Stimulated activated CD8-positive, alpha-beta memory T cell treated with anti-CD3 and anti-CD28 coated beads, Interleukin-2, amount 100 ng/mL, for 48 hours (primary cell): ENCODE measurements at regions not wholly inside any gene's neighbourhood (a gene's known extent, or its start where the extent isn't known, plus 50 kb on each side); places are given as distances from the start of the nearest gene placed in this dataset.
"Not testable (repeated sequence)": the region's sequence is repeated elsewhere in the genome, so short reads cannot be mapped to it uniquely, and the experiment has no call there.

Experiments
- DNase-seq, 2 donors: peaks; one replicate each; pipeline ENCODE4 v3.0.0-alpha.2; 2020; ENCODE audit warnings: low read depth in 2 of 2

- no peak for DNase-seq
Measured at GRCh38 chr11:35046681-35047080, 92.3 kb upstream of the CD44 start.

- no peak for DNase-seq
Measured at GRCh38 chr11:35047179-35047578, 91.8 kb upstream of the CD44 start.

DNA sequence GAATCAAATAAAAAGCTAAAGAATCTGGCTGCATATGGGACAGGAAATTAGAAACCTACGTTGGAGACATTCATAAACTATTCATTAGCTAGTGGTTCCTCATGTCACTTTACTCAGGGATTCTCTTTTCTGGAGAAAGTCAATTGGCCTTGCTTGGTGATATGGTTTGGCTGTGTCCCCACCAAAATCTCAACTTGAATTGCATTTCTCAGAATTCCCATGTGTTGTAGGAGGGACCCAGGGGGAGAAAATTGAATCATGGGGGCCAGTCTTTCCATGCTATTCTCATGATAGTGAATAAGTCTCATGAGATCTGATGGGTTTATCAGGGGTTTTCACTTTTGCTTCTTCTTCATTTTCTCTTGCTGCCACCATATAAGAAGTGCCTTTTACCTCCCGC, 91.2 kb upstream of the CD44 start:
- no peak for DNase-seq

DNA sequence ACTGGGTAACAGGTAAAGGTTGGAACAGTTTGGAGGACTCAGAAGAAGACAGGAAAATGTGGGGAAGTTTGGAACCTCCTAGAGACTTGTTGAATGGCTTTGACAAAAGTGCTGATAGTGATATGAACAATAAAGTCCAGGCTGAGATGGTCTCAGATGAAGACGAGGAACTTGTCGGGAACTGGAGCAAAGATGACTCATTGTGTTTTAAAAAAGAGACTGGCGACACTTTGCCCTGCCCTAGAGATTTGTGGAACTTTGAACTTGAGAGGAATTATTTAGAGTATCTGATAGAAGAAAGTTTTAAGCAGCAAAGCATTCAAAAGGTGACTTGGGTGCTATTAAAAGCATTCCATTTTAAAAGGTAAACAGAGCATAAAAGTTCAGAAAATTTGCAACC, 90.6 kb upstream of the CD44 start:
- DNase-seq = not testable (repeated sequence)

DNA sequence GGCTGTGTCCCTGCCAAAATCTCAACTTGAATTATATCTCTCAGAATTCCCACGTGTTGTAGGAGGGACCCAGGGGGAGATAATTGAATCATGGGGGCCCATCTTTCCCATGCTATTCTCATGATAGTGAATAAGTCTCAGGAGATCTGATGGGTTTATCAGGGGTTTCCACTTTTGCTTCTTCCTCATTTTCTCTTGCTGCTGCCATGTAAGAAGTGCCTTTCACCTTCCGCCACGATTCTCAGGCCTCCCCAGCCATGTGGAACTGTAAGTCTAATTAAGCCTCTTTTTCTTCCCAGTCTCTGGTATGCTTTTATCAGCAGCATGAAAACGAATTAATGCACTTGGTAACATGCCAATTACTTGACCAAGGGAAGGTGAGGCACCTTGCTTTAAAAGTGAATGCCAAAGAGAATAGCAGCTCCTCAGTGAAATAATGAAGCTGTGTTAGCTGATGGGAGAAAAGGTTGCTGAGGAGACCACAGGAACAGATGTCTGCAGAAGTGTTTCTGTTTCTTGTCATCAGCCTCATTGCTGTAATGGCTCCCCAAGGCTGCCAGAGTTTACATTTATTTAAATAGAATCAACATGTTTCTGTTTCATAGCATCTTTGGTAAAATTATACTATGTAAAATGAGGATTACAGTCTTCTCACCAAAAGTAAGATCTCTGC, 89.0 kb upstream of the CD44 start:
- no peak for DNase-seq

DNA sequence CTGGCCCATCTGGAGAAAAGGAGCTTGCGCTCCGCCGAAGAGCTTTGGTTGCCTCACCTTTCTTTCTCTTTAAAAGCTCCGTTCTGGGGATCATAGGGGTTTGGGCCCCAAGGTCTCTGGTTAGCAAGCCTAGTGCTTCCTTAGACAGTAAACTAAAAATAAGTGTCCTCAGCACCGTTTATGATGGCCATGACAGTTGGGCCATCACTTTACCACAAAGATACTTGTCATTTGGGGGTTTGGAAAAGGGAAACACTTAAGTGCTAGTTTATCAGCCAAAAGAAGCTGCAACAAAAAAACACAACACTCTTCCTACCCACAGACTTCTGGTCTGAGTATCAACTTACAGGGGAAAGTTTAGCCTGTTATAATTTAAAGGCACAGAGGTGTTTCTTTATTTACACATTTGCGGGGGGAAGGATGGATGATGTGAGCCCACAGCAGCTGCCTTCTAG, 88.4 kb upstream of the CD44 start:
- DNase-seq = no peak

GRCh38 chr11:35056391-35057093, 82.4 kb upstream of the CD44 start:
- DNase-seq = no peak

DNA sequence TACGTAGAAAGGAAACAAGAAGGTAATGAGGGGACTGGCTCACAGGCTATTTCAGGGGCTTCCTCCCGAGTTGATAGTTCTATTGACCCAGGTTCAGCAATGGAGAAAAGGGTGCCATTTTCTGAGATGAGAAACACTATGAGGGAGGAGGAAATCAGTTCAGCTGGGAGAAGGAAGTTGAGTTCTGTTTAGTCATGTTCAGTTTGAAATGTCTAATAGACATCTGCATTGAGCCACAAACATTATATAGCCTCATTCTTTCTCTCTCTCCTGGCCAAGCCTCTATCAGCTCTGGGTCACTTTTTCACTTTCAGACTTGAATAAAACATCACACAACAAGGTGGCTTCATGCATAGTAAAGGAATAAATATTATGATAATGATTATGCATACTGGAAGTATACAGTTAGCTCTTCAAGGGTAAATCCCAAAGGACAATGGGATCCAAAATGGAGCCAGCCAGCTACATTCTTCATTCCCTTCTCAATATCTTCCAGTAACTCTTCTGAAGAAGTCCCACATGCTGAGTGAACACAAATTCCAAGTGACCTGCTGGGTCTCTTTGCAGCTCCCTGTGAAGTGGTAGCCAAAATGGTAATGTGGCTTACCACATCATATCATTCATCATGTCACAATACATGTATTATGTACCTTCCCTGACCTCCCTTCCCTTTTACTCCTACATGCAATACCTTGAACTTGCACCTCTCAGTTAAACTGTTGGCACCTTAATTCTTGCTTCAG, 80.9 kb upstream of the CD44 start:
- no peak for DNase-seq

DNA sequence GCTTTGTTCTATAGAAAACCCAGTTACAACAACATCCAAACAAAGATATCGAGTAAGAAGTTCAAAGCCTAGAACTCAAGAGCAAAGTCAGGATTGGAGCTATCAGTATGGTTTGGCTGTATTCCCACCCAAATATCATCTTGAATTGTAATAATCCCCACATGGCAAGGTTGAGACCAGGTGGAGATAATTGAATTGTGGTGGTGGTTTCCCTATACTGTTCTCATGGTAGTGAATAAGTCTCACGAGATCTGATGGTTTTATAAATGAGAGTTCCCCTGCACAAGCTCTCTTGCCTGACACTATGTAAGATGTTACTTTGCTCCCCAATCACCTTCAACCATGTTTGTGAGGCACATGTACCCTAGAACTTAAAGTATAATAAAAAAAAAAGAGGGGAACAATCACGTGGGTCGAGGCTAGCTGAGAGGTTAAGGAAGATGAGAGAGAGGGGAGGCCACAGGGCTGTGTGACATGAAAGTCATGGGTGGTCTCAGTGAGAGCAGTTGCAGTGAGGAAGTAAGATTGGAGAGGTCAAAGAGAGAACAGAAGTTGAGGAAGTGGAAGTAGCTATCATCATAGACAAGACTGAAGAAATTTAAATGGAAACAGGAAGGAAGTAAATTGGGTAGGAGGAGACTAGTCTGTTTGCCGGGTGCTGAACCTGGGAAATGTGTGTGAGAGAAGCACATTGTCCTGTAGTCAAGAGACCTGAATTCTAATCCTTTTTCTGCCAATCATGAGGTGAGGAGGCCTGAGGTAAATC, 80.1 kb upstream of the CD44 start:
- DNase-seq = no peak

GRCh38 chr11:35061516-35062440, 77.2 kb upstream of the CD44 start:
- DNase-seq = no peak

DNA sequence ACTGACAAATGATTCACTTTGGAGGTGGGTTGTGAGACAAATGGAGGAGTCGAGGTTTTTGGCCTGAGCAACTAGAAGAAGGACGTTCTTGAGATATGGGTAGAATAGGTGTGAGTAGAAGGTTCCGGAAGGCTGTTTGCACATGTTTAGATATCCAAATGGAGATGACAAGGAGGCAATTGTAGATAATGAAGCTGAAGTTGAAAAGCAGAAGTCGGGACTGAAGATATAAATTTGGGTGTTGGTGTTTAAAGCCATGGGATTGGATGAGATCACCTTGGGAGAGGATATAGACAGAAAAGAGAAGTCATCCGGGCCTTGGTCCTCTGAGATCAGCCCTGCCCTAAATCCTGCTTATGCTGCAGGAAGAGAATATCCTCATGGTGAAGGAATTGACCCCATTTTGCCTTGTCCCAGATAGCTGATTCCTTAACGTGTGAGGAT, 75.5 kb upstream of the CD44 start:
- DNase-seq = no peak

- no peak for DNase-seq
Measured at GRCh38 chr11:35064114-35064800, 74.7 kb upstream of the CD44 start.

GRCh38 chr11:35065566-35065965, 73.4 kb upstream of the CD44 start:
- no peak for DNase-seq

DNA sequence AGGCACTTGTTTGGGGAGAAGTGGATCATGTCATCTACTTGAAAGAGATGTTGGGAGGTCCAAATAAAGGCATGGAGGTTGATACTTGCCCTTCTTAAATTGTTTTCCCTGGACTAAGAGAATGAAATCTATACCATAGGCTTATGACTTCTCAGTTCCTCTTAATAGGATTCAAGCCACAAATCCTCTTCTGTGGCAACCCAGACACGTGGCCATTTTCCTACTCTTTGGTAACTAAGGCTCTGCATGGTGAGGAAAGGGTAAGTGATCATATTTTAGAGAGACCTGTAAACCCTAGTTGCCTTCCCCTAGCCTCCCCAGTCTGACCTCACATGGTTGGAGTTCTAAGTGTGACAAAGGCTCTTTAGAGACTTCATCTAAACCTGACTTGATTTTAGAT, 72.9 kb upstream of the CD44 start:
- DNase-seq = no peak

DNA sequence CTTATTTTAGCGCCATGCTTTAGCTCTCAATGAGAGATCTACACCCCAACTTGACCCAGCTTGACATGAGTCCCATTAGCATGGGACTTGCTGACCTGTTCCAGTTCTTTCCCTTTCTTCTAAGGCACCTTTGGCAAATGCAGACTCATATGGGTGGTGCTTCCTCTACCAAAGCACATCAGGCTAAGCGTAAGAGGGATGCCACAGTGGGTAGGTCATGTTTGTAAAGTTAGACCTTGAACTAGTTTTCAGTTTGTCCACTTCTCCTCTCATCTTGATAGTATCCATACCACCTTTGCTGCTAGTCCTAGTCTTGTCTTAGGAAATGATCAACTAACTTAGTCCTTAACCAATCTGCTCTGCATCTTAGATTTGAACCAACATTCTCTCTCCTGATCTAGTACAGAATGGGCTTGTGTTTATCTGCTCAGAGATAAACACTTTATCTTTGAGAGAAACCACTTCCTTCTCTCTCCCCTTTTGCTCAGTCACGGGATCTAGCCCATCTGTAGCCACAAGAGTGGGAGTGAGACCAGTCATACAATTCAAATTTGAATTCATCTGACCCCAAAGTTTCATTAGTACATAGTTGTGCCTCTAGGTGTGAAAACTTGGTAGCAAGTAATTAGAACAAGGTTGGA, 72.1 kb upstream of the CD44 start:
- no peak for DNase-seq

GRCh38 chr11:35071722-35072121, 67.2 kb upstream of the CD44 start:
- no peak for DNase-seq

- DNase-seq = no peak
Measured at GRCh38 chr11:35073691-35074419, 65.1 kb upstream of the CD44 start.

DNA sequence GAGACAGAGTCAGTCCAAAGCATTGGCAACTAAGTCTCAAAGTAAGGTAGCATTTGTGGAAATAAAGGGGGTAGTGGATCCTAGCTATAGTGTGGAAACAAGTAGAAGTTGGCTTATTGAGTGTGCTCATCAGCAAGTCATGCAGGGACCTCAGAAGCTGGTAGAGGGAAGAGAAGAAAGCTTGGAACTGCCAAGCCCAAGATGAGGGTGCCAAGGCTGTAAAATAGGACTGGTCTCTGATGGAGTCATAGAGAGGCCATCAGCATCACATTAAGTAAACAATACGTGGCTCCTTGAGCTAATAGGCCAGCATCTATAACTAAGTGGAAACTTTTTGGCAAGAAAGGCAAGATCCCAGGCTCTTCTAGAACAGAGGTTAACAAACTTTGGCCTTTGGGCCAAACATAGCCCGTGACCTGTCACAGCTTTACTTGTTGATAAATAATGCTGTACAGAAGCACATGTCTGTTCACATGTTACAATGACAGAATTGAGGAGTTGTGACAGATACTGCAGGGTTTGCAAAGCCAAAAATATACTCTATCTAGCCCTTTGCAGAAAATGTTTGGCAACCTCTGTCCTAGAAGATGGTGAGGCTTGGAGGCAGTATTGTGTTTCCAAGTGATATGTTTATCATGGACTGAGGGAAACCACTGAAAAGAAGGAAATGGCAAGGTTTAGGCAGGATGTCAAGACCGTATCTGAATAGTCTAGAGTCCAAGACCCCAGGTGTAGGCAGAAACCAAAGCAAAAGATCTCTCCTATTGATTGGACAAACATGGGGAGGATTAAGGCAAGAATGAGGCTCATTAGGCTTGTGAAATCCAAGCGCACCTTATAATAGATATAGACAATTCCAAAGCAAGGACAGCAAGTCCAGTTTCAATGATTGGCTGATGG, 62.5 kb upstream of the CD44 start:
- DNase-seq = no peak
